Heart left ventricle (tissue), 16 donors: ENCODE measurements at regions not wholly inside any gene's neighbourhood (a gene's known extent, or its start where the extent isn't known, plus 50 kb on each side); places are given as distances from the start of the nearest gene placed in this dataset.

Source experiments
- ATAC-seq, 4 donors: fragments of 200-7000 bp; cut with Tn5 transposase; one replicate each; pipeline ENCODE4 v1.9.1; 2020 to 2022; ENCODE audit warnings: moderate library complexity in 4 of 4, mild to moderate bottlenecking in 3 of 4, moderate number of reproducible peaks in 1 of 4
- DNase-seq, 5 donors: peaks; one replicate each; pipeline ENCODE4 v3.0.0-alpha.2; 2020
- H3K27ac ChIP-seq, 12 donors: fragments of 200-600 bp; sonication (generic) in 4 of 12; one replicate each; pipeline versions ENCODE4 v1.5.0 to v1.8.0; 2016 to 2022; ENCODE audit warnings: mild to moderate bottlenecking in 2 of 12
- H3K27me3 ChIP-seq, 9 donors: fragments of 200-600 bp; sonication (generic) in 2 of 9; one replicate each; pipeline versions ENCODE4 v1.5.1 to v1.8.0; 2016 to 2022; ENCODE audit warnings: mild to moderate bottlenecking in 3 of 9
- H3K36me3 ChIP-seq, 9 donors: fragments of 200-600 bp; sonication (generic) in 2 of 9; one replicate each; pipeline versions ENCODE4 v1.5.0 to v1.8.0; 2018 to 2022; ENCODE audit warnings: mild to moderate bottlenecking in 2 of 9
- H3K4me1 ChIP-seq, 12 donors: fragments of 200-600 bp; sonication (generic) in 4 of 12; one replicate each; pipeline versions ENCODE4 v1.5.0 to v1.8.0; 2016 to 2022; ENCODE audit warnings: mild to moderate bottlenecking in 3 of 12
- H3K4me3 ChIP-seq, 12 donors: fragments of 200-600 bp; sonication (generic) in 4 of 12; one replicate each; pipeline versions ENCODE4 v1.5.0 to v1.8.0; 2017 to 2022; ENCODE audit warnings: mild to moderate bottlenecking in 9 of 12, moderate library complexity in 4 of 12
- H3K9me3 ChIP-seq, 12 donors: fragments of 200-600 bp; sonication (generic) in 4 of 12; one replicate each; pipeline versions ENCODE4 v1.5.0 to v1.8.0; 2016 to 2022; ENCODE audit warnings: mild to moderate bottlenecking in 1 of 12
- CTCF ChIP-seq, 12 donors: fragments of 200-600 bp; sonication (generic) in 4 of 12; IDR thresholded peaks; one replicate each; pipeline versions ENCODE4 v1.5.0 to v1.8.0; 2018 to 2022; ENCODE audit warnings: antibody characterized with exemption in 12 of 12, mild to moderate bottlenecking in 5 of 12
- POLR2A ChIP-seq, 2 donors: fragments of 450-650 bp; IDR thresholded peaks; one replicate each; pipeline ENCODE4 v1.6.1; 2017; ENCODE audit warnings: antibody characterized with exemption in 2 of 2, mild to moderate bottlenecking in 2 of 2, moderate library complexity in 2 of 2
- WGBS, 4 donors: extraction: QIAGEN DNeasy Blood & Tissue Kit in 2 of 4; methylation state at CpG; one replicate each; pipeline versions ENCODE4 v1.1.5 to v1.1.7; 2013 to 2018; 5-methylcytosine and 5-hydroxymethylcytosine counted together
- intact Hi-C, 10 donors: fragments of 100-400 bp; cut with DNase I; formaldehyde crosslinking; loops; one replicate each; pipeline versions ENCODE4 v1.11.1 to v1.14.2; 2022
- donor health status: ischemic (EF 13 %, LVEDD 7.1; RV severe dilation, severe dysfunction).
- donor health status: healthy with polysubstance abuse.
- donor health status: DM: no; HTN: yes; CAD: no.
- donor health status: DM: no; HTN: no; CAD: no.
- donor health status: ischemic (EF 25% LVEDD 6.9; RV normal size, moderate dysfunction).
- donor health status: ischemic (EF 25% LVEDD 5.7; RV mildly dilated, moderate dysfunction).
- donor health status: healthy.
- donor health status: DM: yes; HTN: yes; CAD: no.
- donor health status: ischemic (EF 35%, LVEDD 5.7; RV mildly dilated, moderate dysfunction).
- donor health status: nonischemic (EF 11% LVEDD 7.7; RV severe dilation, severe dysfunction).
- donor health status: DM: yes; HTN: yes; CAD: no.
- donor health status: PGD.
- donor health status: ischemic (EF 29% LVEDD 5.4; RV normal size, mild dysfunction).
- donor health status: nonischemic (EF 23%, LVEDD 6.1; RV moderate dilation, normal function).

GRCh38 chr5:116810951-116811350 lies 236.3 kb upstream of the SEMA6A start:
- H3K9me3 ChIP-seq: no peaks in the 10 kb centered on the region
- intact Hi-C loops: no loop called here
- WGBS, 4 donors: 81 to 85% (median 83%) methylated on average over 2 of the region's 2 CpGs
- DNase-seq (no peak), ATAC-seq (no peak)
- H3K27ac ChIP-seq: no peak overlapping the region
- TF ChIP-seq CTCF (IDR thresholded peaks at IDR 0.05): no peak
- TF ChIP-seq POLR2A (IDR thresholded peaks at IDR 0.05): no peak
- H3K4me1 ChIP-seq: no peaks in the 10 kb centered on the region
- H3K27me3 ChIP-seq: no peaks in the 10 kb centered on the region
- no peaks in the 10 kb centered on the region for H3K36me3 ChIP-seq
- H3K4me3 ChIP-seq: no peak overlapping the region

GRCh38 chr5:116806836-116807235 lies 232.2 kb upstream of the SEMA6A start:
- ATAC-seq (no peak), DNase-seq (no peak)
- no peak overlapping the region for H3K4me3 ChIP-seq
- no peaks in the 10 kb centered on the region for H3K36me3 ChIP-seq
- no peaks in the 10 kb centered on the region for H3K4me1 ChIP-seq
- H3K27me3 ChIP-seq: no peaks in the 10 kb centered on the region
- TF ChIP-seq POLR2A (IDR thresholded peaks at IDR 0.05) (no peak), CTCF (IDR thresholded peaks at IDR 0.05) (no peak)
- WGBS, 4 donors: 59 to 67% (median 63%) methylated on average over 3 of the region's 3 CpGs
- H3K27ac ChIP-seq: no peak overlapping the region
- no peaks in the 10 kb centered on the region for H3K9me3 ChIP-seq
- intact Hi-C loops: no loop called here

GRCh38 chr5:116799401-116799800 lies 224.8 kb upstream of the SEMA6A start:
- no peak for ATAC-seq
- intact Hi-C loops: no loop called here
- DNase-seq: no peak
- Histone ChIP-seq H3K36me3 (no peaks in the 10 kb centered on the region), H3K27ac (no peak overlapping the region), H3K4me1 (no peaks in the 10 kb centered on the region), H3K9me3 (no peaks in the 10 kb centered on the region), H3K4me3 (no peak overlapping the region), H3K27me3 (no peaks in the 10 kb centered on the region)
- TF ChIP-seq CTCF (IDR thresholded peaks at IDR 0.05) (no peak), POLR2A (IDR thresholded peaks at IDR 0.05) (no peak)
- 97 to 98% (median 98%) methylated on average over 3 of the region's 3 CpGs for WGBS, 4 donors

GRCh38 chr5:116795189-116795588 lies 220.6 kb upstream of the SEMA6A start:
- Histone ChIP-seq H3K9me3 (peaks cover 0 to 4% (median 0%) of the 10 kb centered on the region in 12 donors), H3K36me3 (no peaks in the 10 kb centered on the region), H3K4me3 (no peak overlapping the region), H3K4me1 (no peaks in the 10 kb centered on the region), H3K27ac (no peak overlapping the region), H3K27me3 (no peaks in the 10 kb centered on the region)
- ATAC-seq (no peak), DNase-seq (no peak)
- intact Hi-C loops: no loop called here
- 76 to 82% (median 81%) methylated on average over 2 of the region's 2 CpGs for WGBS, 4 donors
- no peak for TF ChIP-seq CTCF (IDR thresholded peaks at IDR 0.05)
- TF ChIP-seq POLR2A (IDR thresholded peaks at IDR 0.05): no peak
